Left ventricle myocardium inferior (tissue), 1 donor: ENCODE measurements at regions not wholly inside any gene's neighbourhood (a gene's known extent, or its start where the extent isn't known, plus 50 kb on each side); places are given as distances from the start of the nearest gene placed in this dataset.

Source experiments
- DNase-seq: peaks from one replicate; pipeline ENCODE4 v3.0.0-alpha.2; 2020
- H3K27ac ChIP-seq: fragments of 200-600 bp; replicated peaks from 2 replicates; pipeline ENCODE4 v1.8.0; 2021
- H3K27me3 ChIP-seq: fragments of 200-600 bp; 2 replicates; pipeline ENCODE4 v1.8.0; 2021; ENCODE audit warnings: low read depth
- H3K36me3 ChIP-seq: fragments of 200-600 bp; 2 replicates; pipeline ENCODE4 v1.8.0; 2021
- H3K4me1 ChIP-seq: fragments of 200-600 bp; 2 replicates; pipeline ENCODE4 v1.8.0; 2021
- H3K4me3 ChIP-seq: fragments of 200-600 bp; 2 replicates; pipeline ENCODE4 v1.8.0; 2021; ENCODE audit warnings: mild to moderate bottlenecking, moderate library complexity
- H3K9me3 ChIP-seq: fragments of 200-600 bp; replicated peaks from 2 replicates; pipeline ENCODE4 v1.8.0; 2021
- intact Hi-C: fragments of 100-400 bp; cut with micrococcal nuclease; formaldehyde crosslinking; loops from one replicate; pipeline ENCODE4 v1.11.0; 2022
- TF ChIP-seq, protein P1 (sequence below): fragments of 200-600 bp; IDR thresholded peaks from 2 replicates; pipeline ENCODE4 v1.8.0; 2021; ENCODE audit warnings: antibody characterized with exemption, mild to moderate bottlenecking, borderline replicate concordance
- donor health status: DM: no; HTN: yes; CAD: no; lungs with severe emphysema.

DNA sequence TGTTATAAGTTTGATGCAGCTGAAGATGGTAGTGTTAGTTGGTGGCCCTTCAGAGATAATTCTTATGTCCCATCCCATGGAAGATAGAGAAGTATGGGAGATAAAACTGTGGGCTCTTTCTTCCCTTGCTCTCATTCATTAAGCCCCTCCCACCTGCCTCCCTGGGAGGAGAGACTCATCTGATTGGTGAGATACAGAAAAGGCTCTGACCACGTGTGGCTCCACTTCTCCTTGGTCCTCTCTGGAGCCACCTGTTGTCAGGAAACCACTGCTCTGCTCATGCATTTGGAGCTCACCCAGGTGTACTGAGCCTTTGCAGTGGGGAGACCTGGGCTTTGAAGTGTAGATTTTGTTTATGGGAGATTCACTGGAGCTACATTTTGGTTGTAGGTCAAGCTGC, 293.2 kb upstream of the RASGRP1 start:
- no peak for DNase-seq
- TF ChIP-seq, protein P1, sequence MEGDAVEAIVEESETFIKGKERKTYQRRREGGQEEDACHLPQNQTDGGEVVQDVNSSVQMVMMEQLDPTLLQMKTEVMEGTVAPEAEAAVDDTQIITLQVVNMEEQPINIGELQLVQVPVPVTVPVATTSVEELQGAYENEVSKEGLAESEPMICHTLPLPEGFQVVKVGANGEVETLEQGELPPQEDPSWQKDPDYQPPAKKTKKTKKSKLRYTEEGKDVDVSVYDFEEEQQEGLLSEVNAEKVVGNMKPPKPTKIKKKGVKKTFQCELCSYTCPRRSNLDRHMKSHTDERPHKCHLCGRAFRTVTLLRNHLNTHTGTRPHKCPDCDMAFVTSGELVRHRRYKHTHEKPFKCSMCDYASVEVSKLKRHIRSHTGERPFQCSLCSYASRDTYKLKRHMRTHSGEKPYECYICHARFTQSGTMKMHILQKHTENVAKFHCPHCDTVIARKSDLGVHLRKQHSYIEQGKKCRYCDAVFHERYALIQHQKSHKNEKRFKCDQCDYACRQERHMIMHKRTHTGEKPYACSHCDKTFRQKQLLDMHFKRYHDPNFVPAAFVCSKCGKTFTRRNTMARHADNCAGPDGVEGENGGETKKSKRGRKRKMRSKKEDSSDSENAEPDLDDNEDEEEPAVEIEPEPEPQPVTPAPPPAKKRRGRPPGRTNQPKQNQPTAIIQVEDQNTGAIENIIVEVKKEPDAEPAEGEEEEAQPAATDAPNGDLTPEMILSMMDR: no peak
- Histone ChIP-seq H3K36me3 (no peaks in the 10 kb centered on the region), H3K27ac (no peak overlapping the region), H3K9me3 (no peaks in the 10 kb centered on the region), H3K4me1 (no peaks in the 10 kb centered on the region), H3K4me3 (no peak overlapping the region), H3K27me3 (no peaks in the 10 kb centered on the region)
- intact Hi-C loops: no loop called here

DNA sequence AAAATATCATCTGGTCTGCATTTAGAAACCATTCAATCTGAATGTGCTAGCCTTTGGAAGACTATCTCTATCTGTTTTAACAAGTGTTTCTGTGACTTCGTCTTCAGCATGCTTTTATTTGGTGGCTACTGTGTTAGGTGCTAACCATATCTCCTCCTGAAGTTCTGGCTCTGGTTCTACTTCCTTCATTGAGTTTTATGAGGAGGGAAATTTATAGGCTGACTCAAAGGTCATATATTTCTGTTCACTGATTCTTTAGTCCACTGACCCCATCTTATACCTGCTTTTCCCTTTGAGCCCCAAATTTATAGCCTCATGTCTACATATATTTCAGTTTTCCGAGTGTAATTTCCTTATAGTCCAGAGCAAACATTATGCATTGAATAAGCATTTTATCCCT, 295.0 kb upstream of the RASGRP1 start:
- peaks cover 5% of the 10 kb centered on the region for H3K4me1 ChIP-seq
- H3K27ac ChIP-seq: no peak overlapping the region
- no peaks in the 10 kb centered on the region for H3K9me3 ChIP-seq
- H3K36me3 ChIP-seq: no peaks in the 10 kb centered on the region
- TF ChIP-seq, protein P1: no peak
- DNase-seq: no peak
- intact Hi-C loops: no loop called here
- H3K27me3 ChIP-seq: no peaks in the 10 kb centered on the region
- no peak overlapping the region for H3K4me3 ChIP-seq

DNA sequence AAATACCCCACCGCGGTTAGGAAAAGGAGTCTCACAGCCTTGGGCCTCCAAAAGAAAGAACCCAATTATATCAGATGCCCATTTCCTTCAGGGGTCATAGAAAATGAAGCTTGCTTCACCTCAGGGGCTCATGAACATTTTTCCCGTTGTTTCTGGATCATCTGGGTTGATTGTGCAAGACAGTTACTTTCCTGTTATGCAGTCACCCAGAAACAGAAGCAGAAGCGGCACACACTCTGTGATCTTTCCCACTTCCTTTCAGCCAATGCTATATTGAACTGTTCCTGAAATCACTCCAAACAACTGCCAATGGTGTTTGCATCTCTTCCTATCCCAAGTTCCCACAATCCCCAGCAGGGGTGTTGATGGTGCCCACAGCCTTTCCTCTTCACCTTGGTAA, 295.6 kb upstream of the RASGRP1 start:
- H3K36me3 ChIP-seq: no peaks in the 10 kb centered on the region
- TF ChIP-seq, protein P1: no peak
- no peaks in the 10 kb centered on the region for H3K27me3 ChIP-seq
- no peak overlapping the region for H3K4me3 ChIP-seq
- no peak for DNase-seq
- no peak overlapping the region for H3K27ac ChIP-seq
- intact Hi-C loops: no loop called here
- peaks cover 12% of the 10 kb centered on the region for H3K4me1 ChIP-seq
- no peaks in the 10 kb centered on the region for H3K9me3 ChIP-seq

DNA sequence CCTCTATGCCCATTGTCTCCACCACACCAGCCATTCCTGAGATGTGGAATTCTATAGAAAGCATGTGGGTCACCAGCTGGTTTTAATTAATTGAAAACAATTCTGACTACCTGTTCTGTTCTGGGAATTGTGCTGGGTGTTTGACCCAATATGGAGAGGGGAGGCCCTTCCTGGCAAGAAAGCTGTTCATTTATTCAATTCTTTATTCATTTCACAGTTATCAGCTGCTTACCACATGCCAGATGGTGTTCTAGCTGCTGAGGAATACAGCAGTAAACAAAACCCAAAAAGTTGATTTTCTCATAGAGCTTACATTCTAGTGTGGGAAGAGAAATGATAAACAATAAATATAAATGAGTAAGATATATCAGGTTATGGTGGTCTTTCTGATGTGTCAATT, 296.1 kb upstream of the RASGRP1 start:
- Histone ChIP-seq H3K9me3 (no peaks in the 10 kb centered on the region), H3K27ac (no peak overlapping the region), H3K36me3 (no peaks in the 10 kb centered on the region), H3K4me3 (no peak overlapping the region), H3K4me1 (peaks cover 16% of the 10 kb centered on the region), H3K27me3 (no peaks in the 10 kb centered on the region)
- intact Hi-C loops: no loop called here
- TF ChIP-seq, protein P1: no peak
- no peak for DNase-seq

DNA sequence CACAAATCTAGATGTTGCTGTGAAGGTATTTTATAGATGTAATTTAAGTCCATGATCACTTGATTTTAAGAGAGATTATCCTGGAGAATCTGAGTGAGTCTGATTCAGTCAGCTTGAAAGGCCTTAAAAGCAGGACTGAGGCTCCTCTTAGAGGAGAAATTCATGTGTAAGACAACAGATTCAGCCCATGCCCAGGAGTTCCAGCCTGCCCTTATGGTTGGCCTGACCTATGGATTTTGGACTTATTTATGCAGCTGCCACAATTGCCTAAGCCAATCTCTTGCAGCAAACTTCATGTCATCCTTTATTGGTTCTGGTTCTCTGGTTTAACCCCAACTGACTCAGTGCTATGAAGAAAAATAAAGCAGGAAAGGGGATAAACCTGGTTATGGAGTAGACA, 296.5 kb upstream of the RASGRP1 start:
- H3K9me3 ChIP-seq: no peaks in the 10 kb centered on the region
- H3K4me3 ChIP-seq: no peak overlapping the region
- H3K36me3 ChIP-seq: no peaks in the 10 kb centered on the region
- intact Hi-C loops: no loop called here
- peaks cover 17% of the 10 kb centered on the region for H3K4me1 ChIP-seq
- no peak for DNase-seq
- H3K27ac ChIP-seq: no peak overlapping the region
- TF ChIP-seq, protein P1: no peak
- no peaks in the 10 kb centered on the region for H3K27me3 ChIP-seq

DNA sequence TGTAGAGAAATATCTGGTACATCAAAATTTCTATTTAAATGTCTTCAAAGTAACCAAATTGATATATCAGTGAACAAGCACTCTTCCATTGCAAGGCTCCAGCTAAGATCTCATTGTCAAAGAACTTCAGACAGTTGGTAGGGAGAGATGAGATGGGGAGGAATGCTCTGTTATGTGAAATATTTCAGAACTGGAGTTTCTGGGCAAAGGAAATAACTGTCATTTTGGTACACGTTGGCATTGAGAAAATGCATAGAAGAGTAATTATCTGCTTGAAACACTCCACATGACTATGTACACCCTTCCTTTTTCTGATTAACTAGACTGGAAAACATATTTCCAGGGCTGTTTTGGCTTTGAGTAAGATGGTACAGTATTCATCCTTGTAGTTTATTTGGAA, 297.5 kb upstream of the RASGRP1 start:
- Histone ChIP-seq H3K4me3 (no peak overlapping the region), H3K27ac (no peak overlapping the region), H3K36me3 (no peaks in the 10 kb centered on the region), H3K9me3 (no peaks in the 10 kb centered on the region), H3K27me3 (no peaks in the 10 kb centered on the region), H3K4me1 (peaks cover 17% of the 10 kb centered on the region)
- TF ChIP-seq, protein P1: no peak
- intact Hi-C loops: no loop called here
- DNase-seq: no peak
